Astrocyte of the spinal cord (primary cell): ENCODE measurements at regions not wholly inside any gene's neighbourhood (a gene's known extent, or its start where the extent isn't known, plus 50 kb on each side); places are given as distances from the start of the nearest gene placed in this dataset.

Source experiments
- DNase-seq: peaks from one replicate; pipeline ENCODE4 v3.0.0; 2011; ENCODE audit warnings: low read depth, low spot score
- H3K4me3 ChIP-seq: 2 replicates; pipeline ENCODE4 v1.5.1; 2011; ENCODE audit warnings: low read depth, mild to moderate bottlenecking, low read length, moderate library complexity
- in situ Hi-C: cut with HindIII; loops from 2 replicates; pipeline ENCODE4 v1.10.0; 2017; ENCODE audit warnings: low sequenced_read_pairs
- TF ChIP-seq, protein P1 (sequence below): IDR thresholded peaks from 2 replicates; pipeline ENCODE4 v1.5.1; 2012; ENCODE audit warnings: low read depth, mild to moderate bottlenecking, low read length, inconsistent platforms

DNA sequence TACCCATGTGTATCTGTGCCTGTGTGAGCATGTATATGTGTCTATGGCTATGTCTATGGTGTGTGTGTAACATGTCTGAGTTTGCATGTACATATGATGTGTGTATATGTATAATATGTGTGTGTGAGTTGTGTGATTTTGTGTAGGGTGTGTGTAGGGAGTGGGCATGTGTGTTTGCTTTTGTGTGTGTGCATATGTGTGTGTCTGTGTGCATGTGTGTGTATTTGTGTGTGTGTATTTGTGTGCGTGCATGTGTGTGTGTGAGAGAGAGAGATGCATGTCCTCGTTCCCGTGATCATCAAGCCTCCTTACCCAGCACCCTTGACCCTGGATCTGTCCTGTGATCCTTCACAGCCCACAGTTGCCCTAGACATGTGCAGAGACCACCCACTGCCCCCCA, 79.5 kb downstream of the LINGO1 start:
- TF ChIP-seq, protein P1, sequence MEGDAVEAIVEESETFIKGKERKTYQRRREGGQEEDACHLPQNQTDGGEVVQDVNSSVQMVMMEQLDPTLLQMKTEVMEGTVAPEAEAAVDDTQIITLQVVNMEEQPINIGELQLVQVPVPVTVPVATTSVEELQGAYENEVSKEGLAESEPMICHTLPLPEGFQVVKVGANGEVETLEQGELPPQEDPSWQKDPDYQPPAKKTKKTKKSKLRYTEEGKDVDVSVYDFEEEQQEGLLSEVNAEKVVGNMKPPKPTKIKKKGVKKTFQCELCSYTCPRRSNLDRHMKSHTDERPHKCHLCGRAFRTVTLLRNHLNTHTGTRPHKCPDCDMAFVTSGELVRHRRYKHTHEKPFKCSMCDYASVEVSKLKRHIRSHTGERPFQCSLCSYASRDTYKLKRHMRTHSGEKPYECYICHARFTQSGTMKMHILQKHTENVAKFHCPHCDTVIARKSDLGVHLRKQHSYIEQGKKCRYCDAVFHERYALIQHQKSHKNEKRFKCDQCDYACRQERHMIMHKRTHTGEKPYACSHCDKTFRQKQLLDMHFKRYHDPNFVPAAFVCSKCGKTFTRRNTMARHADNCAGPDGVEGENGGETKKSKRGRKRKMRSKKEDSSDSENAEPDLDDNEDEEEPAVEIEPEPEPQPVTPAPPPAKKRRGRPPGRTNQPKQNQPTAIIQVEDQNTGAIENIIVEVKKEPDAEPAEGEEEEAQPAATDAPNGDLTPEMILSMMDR, result no peak
- no peak for DNase-seq
- H3K4me3 ChIP-seq, result no peak overlapping the region
- in situ Hi-C loops, result no loop called here

GRCh38 chr15:77552066-77552465, 80.6 kb downstream of the LINGO1 start:
- in situ Hi-C loops, result no loop called here
- TF ChIP-seq, protein P1, result no peak
- H3K4me3 ChIP-seq, result no peak overlapping the region
- no peak for DNase-seq

GRCh38 chr15:77550301-77551251, 82.1 kb downstream of the LINGO1 start:
- no peak overlapping the region for H3K4me3 ChIP-seq
- in situ Hi-C loops, result no loop called here
- TF ChIP-seq, protein P1, result no peak
- no peak for DNase-seq

GRCh38 chr15:77549576-77550288, 83.0 kb downstream of the LINGO1 start:
- no peak overlapping the region for H3K4me3 ChIP-seq
- in situ Hi-C loops, result no loop called here
- TF ChIP-seq, protein P1, result no peak
- no peak for DNase-seq

DNA sequence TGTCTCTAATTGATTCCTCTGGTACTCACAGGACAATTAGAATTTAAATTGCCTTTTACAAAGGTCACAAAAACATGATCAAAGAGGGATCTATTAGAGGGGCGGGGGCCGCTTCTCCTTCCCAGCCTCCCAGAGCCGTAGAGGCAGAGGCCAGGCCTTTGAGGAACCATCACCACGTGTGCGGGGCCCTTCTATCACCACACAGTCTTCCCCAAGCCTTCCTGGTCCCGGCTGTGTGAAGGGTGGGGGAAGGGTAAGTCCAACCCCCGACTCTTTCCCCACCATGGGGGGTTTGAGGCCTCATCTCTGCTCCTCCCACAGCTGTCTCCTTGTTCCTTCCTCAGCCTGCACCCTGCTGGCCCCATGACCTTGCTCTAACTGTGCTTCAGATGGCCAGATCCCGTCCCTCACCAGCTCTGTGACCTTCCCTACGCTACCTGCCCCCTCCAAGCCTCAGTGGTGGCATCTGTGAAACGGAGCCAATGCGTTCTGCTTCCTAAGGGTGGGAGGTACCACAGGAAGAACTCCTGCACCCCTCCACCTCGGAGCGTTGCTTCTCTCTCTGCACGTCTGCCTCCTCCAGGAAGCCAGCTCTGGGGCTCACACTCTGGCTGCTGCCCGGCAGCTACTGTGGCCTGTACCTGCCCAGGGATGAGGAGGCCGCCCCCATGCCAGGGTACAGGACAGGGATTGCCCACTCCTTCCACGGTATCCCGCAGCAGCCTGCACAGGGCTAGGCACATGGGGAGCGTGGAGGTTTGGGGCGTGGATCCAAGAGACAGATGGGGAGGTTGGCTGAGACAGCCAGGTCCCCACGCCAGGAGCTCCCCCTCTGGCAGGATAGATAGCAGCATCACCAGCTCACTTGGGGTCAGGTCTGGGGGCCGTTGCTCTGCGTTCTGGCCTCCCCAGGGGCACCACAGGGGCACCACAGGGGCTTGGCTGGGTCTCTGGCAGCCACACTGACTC, 83.8 kb downstream of the LINGO1 start:
- no peak for DNase-seq
- in situ Hi-C loops, result no loop called here
- TF ChIP-seq, protein P1, result no peak
- H3K4me3 ChIP-seq, result no peak overlapping the region
